Endothelial cell (in vitro differentiated cells): ENCODE measurements at regions not wholly inside any gene's neighbourhood (a gene's known extent, or its start where the extent isn't known, plus 50 kb on each side); places are given as distances from the start of the nearest gene placed in this dataset.

ENCODE experiments used
- DNase-seq: peaks from one replicate; pipeline ENCODE4 v3.0.0; 2021; ENCODE audit warnings: low spot score
- H3K27ac Mint-ChIP-seq: one replicate; pipeline ENCODE4 v1.8.0; 2021; ENCODE audit warnings: mixed read lengths, inconsistent platforms; ENCODE audit not compliant: unreplicated experiment
- H3K27me3 Mint-ChIP-seq: one replicate; pipeline ENCODE4 v1.8.0; 2021; ENCODE audit warnings: mild to moderate bottlenecking, moderate library complexity, mixed read lengths, inconsistent platforms; ENCODE audit not compliant: unreplicated experiment
- H3K36me3 Mint-ChIP-seq: one replicate; pipeline ENCODE4 v1.8.0; 2021; ENCODE audit warnings: mild to moderate bottlenecking, low read depth, mixed read lengths, inconsistent platforms; ENCODE audit not compliant: unreplicated experiment
- H3K4me1 Mint-ChIP-seq: one replicate; pipeline ENCODE4 v1.8.0; 2021; ENCODE audit warnings: mild to moderate bottlenecking, mixed read lengths, inconsistent platforms; ENCODE audit not compliant: unreplicated experiment
- H3K4me3 Mint-ChIP-seq: one replicate; pipeline ENCODE4 v1.8.0; 2021; ENCODE audit warnings: mild to moderate bottlenecking, mixed read lengths, inconsistent platforms; ENCODE audit not compliant: unreplicated experiment
- H3K9me3 Mint-ChIP-seq: one replicate; pipeline ENCODE4 v1.8.0; 2021; ENCODE audit warnings: mixed read lengths, inconsistent platforms; ENCODE audit not compliant: unreplicated experiment
- TF ChIP-seq, protein P1 (sequence below): fragments of 200-600 bp; sonication (generic); IDR thresholded peaks from one replicate; pipeline ENCODE4 v1.5.0; 2021; ENCODE audit warnings: antibody characterized with exemption; ENCODE audit not compliant: unreplicated experiment

DNA sequence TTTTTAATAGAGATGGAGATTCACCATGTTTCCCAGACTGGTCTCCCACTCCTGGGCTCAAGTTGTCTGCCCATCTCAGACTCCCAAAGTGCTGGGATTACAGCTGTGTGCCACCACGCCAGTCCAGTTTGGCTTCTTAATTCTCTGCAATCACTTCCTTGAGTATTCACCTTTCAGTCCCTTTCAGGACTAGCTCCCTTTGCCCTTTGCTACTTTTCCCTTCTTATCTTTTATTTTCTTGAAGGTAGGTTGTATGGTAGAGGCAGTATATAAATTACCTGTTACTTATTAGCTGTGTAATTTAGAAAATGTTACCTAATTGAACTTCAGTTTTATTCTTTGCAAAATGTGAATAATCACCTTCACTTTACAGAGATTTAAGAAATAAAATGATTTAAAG, 285.8 kb downstream of the FGF9 start:
- H3K36me3 Mint-ChIP-seq: peaks cover 4% of the 10 kb centered on the region

DNA sequence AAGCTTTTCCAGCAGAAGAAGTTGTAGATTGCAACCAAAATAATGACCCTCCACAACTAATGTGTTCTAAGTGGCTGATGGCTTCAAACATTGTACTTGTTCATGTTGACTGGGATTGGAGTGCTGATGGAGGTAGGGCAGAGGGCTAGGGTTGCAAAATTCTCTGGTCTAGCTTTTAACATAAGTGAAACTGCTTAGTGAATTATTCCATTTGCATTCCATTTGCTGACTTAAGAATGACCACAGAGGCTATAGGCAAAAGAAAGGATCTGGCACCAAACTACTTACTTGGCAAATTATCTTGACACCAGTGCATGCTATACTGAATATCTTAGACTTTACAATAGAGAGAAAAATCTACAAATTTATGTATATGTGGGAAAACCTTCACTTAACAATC, 287.0 kb downstream of the FGF9 start:
- no peak overlapping the region for H3K27ac Mint-ChIP-seq
- H3K4me1 Mint-ChIP-seq: no peaks in the 10 kb centered on the region
- TF ChIP-seq, protein P1, sequence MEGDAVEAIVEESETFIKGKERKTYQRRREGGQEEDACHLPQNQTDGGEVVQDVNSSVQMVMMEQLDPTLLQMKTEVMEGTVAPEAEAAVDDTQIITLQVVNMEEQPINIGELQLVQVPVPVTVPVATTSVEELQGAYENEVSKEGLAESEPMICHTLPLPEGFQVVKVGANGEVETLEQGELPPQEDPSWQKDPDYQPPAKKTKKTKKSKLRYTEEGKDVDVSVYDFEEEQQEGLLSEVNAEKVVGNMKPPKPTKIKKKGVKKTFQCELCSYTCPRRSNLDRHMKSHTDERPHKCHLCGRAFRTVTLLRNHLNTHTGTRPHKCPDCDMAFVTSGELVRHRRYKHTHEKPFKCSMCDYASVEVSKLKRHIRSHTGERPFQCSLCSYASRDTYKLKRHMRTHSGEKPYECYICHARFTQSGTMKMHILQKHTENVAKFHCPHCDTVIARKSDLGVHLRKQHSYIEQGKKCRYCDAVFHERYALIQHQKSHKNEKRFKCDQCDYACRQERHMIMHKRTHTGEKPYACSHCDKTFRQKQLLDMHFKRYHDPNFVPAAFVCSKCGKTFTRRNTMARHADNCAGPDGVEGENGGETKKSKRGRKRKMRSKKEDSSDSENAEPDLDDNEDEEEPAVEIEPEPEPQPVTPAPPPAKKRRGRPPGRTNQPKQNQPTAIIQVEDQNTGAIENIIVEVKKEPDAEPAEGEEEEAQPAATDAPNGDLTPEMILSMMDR: no peak
- H3K9me3 Mint-ChIP-seq: peaks cover 6% of the 10 kb centered on the region
- no peak overlapping the region for H3K4me3 Mint-ChIP-seq
- peaks cover 4% of the 10 kb centered on the region for H3K36me3 Mint-ChIP-seq
- DNase-seq: no peak
- H3K27me3 Mint-ChIP-seq: no peaks in the 10 kb centered on the region

More for the DNA sequence above, 285.8 kb downstream of the FGF9 start:
- TF ChIP-seq, protein P1: no peak
- Mint-ChIP-seq H3K27me3 (peaks cover 1% of the 10 kb centered on the region), H3K9me3 (peaks cover 6% of the 10 kb centered on the region), H3K4me3 (no peak overlapping the region), H3K27ac (no peak overlapping the region), H3K4me1 (no peaks in the 10 kb centered on the region)
- DNase-seq: no peak

DNA sequence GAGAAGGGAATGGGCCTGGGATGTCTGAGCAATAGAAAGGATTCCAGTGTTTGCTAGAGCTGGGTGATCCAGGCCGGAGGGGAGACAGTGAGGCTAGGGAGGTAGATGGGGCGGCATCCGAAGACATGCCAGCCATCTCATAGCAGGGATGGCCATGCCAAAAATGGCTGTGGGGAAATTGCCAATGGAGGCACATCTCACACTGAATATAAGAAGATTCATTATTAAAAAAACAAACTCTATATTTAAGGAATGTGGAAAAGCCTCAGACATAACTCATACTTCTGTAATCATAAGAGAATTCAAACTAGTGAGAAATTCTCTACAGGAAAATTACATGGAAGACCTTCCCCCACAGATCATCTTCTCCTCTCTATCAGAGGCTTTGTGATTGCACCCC, 289.2 kb downstream of the FGF9 start:
- no peaks in the 10 kb centered on the region for H3K9me3 Mint-ChIP-seq
- no peak overlapping the region for H3K27ac Mint-ChIP-seq
- no peaks in the 10 kb centered on the region for H3K36me3 Mint-ChIP-seq
- TF ChIP-seq, protein P1: no peak
- no peaks in the 10 kb centered on the region for H3K27me3 Mint-ChIP-seq
- H3K4me3 Mint-ChIP-seq: no peak overlapping the region
- H3K4me1 Mint-ChIP-seq: no peaks in the 10 kb centered on the region
- DNase-seq: no peak

DNA sequence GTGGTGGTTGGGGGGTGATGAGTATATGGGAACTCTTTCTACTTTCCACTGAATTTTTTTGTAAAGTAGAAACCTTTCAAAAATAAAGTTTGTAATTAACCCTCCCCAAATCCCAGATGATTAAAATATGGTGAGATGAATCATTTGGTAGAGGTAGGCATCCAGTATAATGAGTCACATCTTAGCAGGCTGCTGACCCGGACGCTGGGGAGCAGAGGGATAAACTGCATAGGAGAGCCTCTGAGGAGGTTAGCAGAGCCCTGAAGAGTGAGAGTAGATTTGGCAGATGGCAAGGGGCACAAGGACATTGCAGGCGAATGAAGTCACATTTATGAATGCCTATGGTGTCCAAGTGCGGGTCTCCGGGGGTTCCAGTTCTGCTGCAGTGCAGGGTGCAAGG, 293.8 kb downstream of the FGF9 start:
- no peaks in the 10 kb centered on the region for H3K9me3 Mint-ChIP-seq

DNA sequence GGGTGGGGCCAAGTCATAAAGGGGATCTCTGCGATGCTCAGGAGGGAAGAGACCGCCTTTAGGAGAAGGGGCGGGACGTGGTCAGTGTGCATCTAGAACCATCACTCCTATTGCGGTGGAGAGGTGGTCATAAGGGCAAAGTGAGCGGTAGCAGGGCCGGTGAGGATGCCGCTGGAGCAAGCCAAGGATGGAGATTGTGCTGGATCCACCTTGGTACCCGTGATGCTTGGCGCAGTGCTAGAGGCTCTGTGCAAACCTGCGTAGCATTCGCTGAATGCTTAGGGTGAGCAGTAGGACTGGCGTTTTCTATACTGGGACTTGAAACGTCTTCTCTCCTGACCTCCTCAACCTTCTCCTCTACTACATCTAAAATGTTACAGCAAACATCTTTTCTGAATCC, 294.2 kb downstream of the FGF9 start:
- Mint-ChIP-seq H3K27me3 (no peaks in the 10 kb centered on the region), H3K4me3 (no peak overlapping the region), H3K36me3 (no peaks in the 10 kb centered on the region), H3K9me3 (no peaks in the 10 kb centered on the region), H3K27ac (no peak overlapping the region), H3K4me1 (no peaks in the 10 kb centered on the region)
- no peak for DNase-seq
- TF ChIP-seq, protein P1: no peak

More for the DNA sequence above, 293.8 kb downstream of the FGF9 start:
- Mint-ChIP-seq H3K27me3 (no peaks in the 10 kb centered on the region), H3K4me3 (no peak overlapping the region), H3K36me3 (no peaks in the 10 kb centered on the region), H3K4me1 (no peaks in the 10 kb centered on the region), H3K27ac (no peak overlapping the region)
- TF ChIP-seq, protein P1: no peak
- DNase-seq: no peak
